ENCODE measurements at regions not wholly inside any gene's neighbourhood (a gene's known extent, or its start where the extent isn't known, plus 50 kb on each side); places are given as distances from the start of the nearest gene placed in this dataset.

DNA sequence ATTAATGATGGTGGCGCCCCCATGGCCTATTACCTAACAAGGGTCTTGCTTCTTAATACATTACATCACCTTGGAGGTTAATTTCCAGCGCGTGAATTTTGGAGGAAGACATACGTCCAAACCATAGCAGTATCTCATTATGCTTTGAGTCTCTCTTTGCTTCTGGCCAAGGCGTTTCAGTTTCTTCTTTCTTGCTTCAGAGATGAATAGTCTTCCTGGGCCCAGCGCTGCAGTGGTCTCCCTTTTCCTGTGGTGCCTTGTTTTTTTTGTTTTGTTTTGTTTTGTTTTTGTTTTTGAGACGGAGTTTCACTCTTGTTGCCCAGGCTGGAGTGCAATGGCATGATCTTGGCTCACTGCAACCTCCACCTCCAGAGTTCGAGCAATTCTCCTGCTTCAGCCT lies 268.4 kb downstream of the SOX4 start:
- no peak for TF ChIP-seq EZH2 (IDR thresholded peaks at IDR 0.05; ENCODE audit: insufficient read depth, poor library complexity, severe bottlenecking)
- TF ChIP-seq EZH2phosphoT487 (IDR thresholded peaks at IDR 0.05; ENCODE audit: insufficient read depth, low read depth), result no peak
